ENCODE measurements at regions not wholly inside any gene's neighbourhood (a gene's known extent, or its start where the extent isn't known, plus 50 kb on each side); places are given as distances from the start of the nearest gene placed in this dataset.

- no peak for DNase-seq (ENCODE audit: extremely low spot score in 2 of 2)
- Histone ChIP-seq H3K36me3 (no peaks in the 10 kb centered on the region), H3K9me3 (no peaks in the 10 kb centered on the region), H3K4me3 (no peak overlapping the region), H3K27ac (no peak overlapping the region), H3K27me3 (no peaks in the 10 kb centered on the region), H3K4me1 (peaks cover 7% of the 10 kb centered on the region)
- TF ChIP-seq POLR2A (IDR thresholded peaks at IDR 0.05), result no peak
- TF ChIP-seq POLR2AphosphoS5 (IDR thresholded peaks at IDR 0.05; ENCODE audit: insufficient read depth in 1 of 2, low read depth in 1 of 2), result no peak
- TF ChIP-seq CTCF (IDR thresholded peaks at IDR 0.05), result no peak
- intact Hi-C loops (cut with DNase I), result no loop called here
Observed at GRCh38 chr12:94769776-94770759, 119.7 kb upstream of the TMCC3 start.

- peaks cover 7% of the 10 kb centered on the region for H3K4me1 ChIP-seq
- H3K4me3 ChIP-seq, result no peak overlapping the region
- no peak for DNase-seq (ENCODE audit: extremely low spot score in 2 of 2)
- H3K27ac ChIP-seq, result no peak overlapping the region
- no peaks in the 10 kb centered on the region for H3K9me3 ChIP-seq
- no peaks in the 10 kb centered on the region for H3K27me3 ChIP-seq
- intact Hi-C loops (cut with DNase I), result no loop called here
- TF ChIP-seq POLR2AphosphoS5 (IDR thresholded peaks at IDR 0.05; ENCODE audit: insufficient read depth in 1 of 2, low read depth in 1 of 2), result no peak
- no peak for TF ChIP-seq CTCF (IDR thresholded peaks at IDR 0.05)
- no peak for TF ChIP-seq POLR2A (IDR thresholded peaks at IDR 0.05)
- no peaks in the 10 kb centered on the region for H3K36me3 ChIP-seq
Observed at GRCh38 chr12:94769047-94769420, 118.7 kb upstream of the TMCC3 start.

GRCh38 chr12:94768398-94769046 lies 118.2 kb upstream of the TMCC3 start:
- Histone ChIP-seq H3K36me3 (no peaks in the 10 kb centered on the region), H3K27ac (no peak overlapping the region), H3K4me3 (no peak overlapping the region), H3K27me3 (no peaks in the 10 kb centered on the region), H3K4me1 (peaks cover 7% of the 10 kb centered on the region), H3K9me3 (no peaks in the 10 kb centered on the region)
- TF ChIP-seq POLR2A (IDR thresholded peaks at IDR 0.05), result no peak
- TF ChIP-seq CTCF (IDR thresholded peaks at IDR 0.05), result no peak
- TF ChIP-seq POLR2AphosphoS5 (IDR thresholded peaks at IDR 0.05; ENCODE audit: insufficient read depth in 1 of 2, low read depth in 1 of 2), result no peak
- intact Hi-C loops (cut with DNase I), result no loop called here
- DNase-seq (ENCODE audit: extremely low spot score in 2 of 2), result no peak

- Histone ChIP-seq H3K9me3 (no peaks in the 10 kb centered on the region), H3K4me3 (no peak overlapping the region), H3K27me3 (no peaks in the 10 kb centered on the region), H3K4me1 (peaks cover 7% of the 10 kb centered on the region), H3K36me3 (no peaks in the 10 kb centered on the region), H3K27ac (no peak overlapping the region)
- intact Hi-C loops (cut with DNase I), result no loop called here
- no peak for TF ChIP-seq CTCF (IDR thresholded peaks at IDR 0.05)
- no peak for TF ChIP-seq POLR2AphosphoS5 (IDR thresholded peaks at IDR 0.05; ENCODE audit: insufficient read depth in 1 of 2, low read depth in 1 of 2)
- TF ChIP-seq POLR2A (IDR thresholded peaks at IDR 0.05), result no peak
- no peak for DNase-seq (ENCODE audit: extremely low spot score in 2 of 2)
Observed at GRCh38 chr12:94767956-94768355, 117.6 kb upstream of the TMCC3 start.

- no peak overlapping the region for H3K4me3 ChIP-seq
- intact Hi-C loops (cut with DNase I), result no loop called here
- H3K4me1 ChIP-seq, result peaks cover 7% of the 10 kb centered on the region
- H3K27ac ChIP-seq, result no peak overlapping the region
- H3K36me3 ChIP-seq, result no peaks in the 10 kb centered on the region
- H3K27me3 ChIP-seq, result no peaks in the 10 kb centered on the region
- no peak for DNase-seq (ENCODE audit: extremely low spot score in 2 of 2)
- TF ChIP-seq CTCF (IDR thresholded peaks at IDR 0.05), result no peak
- no peak for TF ChIP-seq POLR2A (IDR thresholded peaks at IDR 0.05)
- no peak for TF ChIP-seq POLR2AphosphoS5 (IDR thresholded peaks at IDR 0.05; ENCODE audit: insufficient read depth in 1 of 2, low read depth in 1 of 2)
- no peaks in the 10 kb centered on the region for H3K9me3 ChIP-seq
Observed at GRCh38 chr12:94766397-94766796, 116.0 kb upstream of the TMCC3 start.
